ENCODE measurements at regions not wholly inside any gene's neighbourhood (a gene's known extent, or its start where the extent isn't known, plus 50 kb on each side); places are given as distances from the start of the nearest gene placed in this dataset.

GRCh38 chr5:23084815-23085214 lies 231.7 kb upstream of the CDH12 start:
- DNase-seq = no peak
- H3K27ac Mint-ChIP-seq = no peak overlapping the region
- POLR2A ChIA-PET = no interaction called here
- H3K27me3 Mint-ChIP-seq = no peaks in the 10 kb centered on the region
- no peaks in the 10 kb centered on the region for H3K9me3 Mint-ChIP-seq
- CTCF ChIA-PET = no interaction called here
- no peaks in the 10 kb centered on the region for H3K4me1 Mint-ChIP-seq
- H3K36me3 Mint-ChIP-seq (ENCODE audit: low read depth) = no peaks in the 10 kb centered on the region
- H3K4me3 Mint-ChIP-seq = no peak overlapping the region

- Mint-ChIP-seq H3K27me3 (no peaks in the 10 kb centered on the region), H3K4me3 (no peak overlapping the region), H3K9me3 (no peaks in the 10 kb centered on the region), H3K27ac (no peak overlapping the region), H3K4me1 (no peaks in the 10 kb centered on the region), H3K36me3 (ENCODE audit: low read depth) (no peaks in the 10 kb centered on the region)
- POLR2A ChIA-PET = no interaction called here
- CTCF ChIA-PET = no interaction called here
- DNase-seq = no peak
Observed at GRCh38 chr5:23072179-23072578, 219.0 kb upstream of the CDH12 start.

GRCh38 chr5:23071682-23072081 lies 218.5 kb upstream of the CDH12 start:
- ChIA-PET CTCF (no interaction called here), POLR2A (no interaction called here)
- H3K4me3 Mint-ChIP-seq = no peak overlapping the region
- no peaks in the 10 kb centered on the region for H3K4me1 Mint-ChIP-seq
- H3K9me3 Mint-ChIP-seq = no peaks in the 10 kb centered on the region
- DNase-seq = no peak
- H3K27me3 Mint-ChIP-seq = no peaks in the 10 kb centered on the region
- H3K36me3 Mint-ChIP-seq (ENCODE audit: low read depth) = no peaks in the 10 kb centered on the region
- H3K27ac Mint-ChIP-seq = no peak overlapping the region

- H3K27ac Mint-ChIP-seq = no peak overlapping the region
- H3K9me3 Mint-ChIP-seq = no peaks in the 10 kb centered on the region
- no peaks in the 10 kb centered on the region for H3K4me1 Mint-ChIP-seq
- CTCF ChIA-PET = no interaction called here
- DNase-seq = no peak
- H3K4me3 Mint-ChIP-seq = no peak overlapping the region
- H3K36me3 Mint-ChIP-seq (ENCODE audit: low read depth) = no peaks in the 10 kb centered on the region
- H3K27me3 Mint-ChIP-seq = no peaks in the 10 kb centered on the region
- POLR2A ChIA-PET = no interaction called here
Observed at GRCh38 chr5:23064710-23065109, 211.6 kb upstream of the CDH12 start.

GRCh38 chr5:23053846-23054245 lies 200.7 kb upstream of the CDH12 start:
- no peaks in the 10 kb centered on the region for H3K4me1 Mint-ChIP-seq
- no peaks in the 10 kb centered on the region for H3K9me3 Mint-ChIP-seq
- no peak overlapping the region for H3K4me3 Mint-ChIP-seq
- ChIA-PET CTCF (no interaction called here), POLR2A (no interaction called here)
- DNase-seq = no peak
- H3K27me3 Mint-ChIP-seq = no peaks in the 10 kb centered on the region
- H3K27ac Mint-ChIP-seq = no peak overlapping the region
- no peaks in the 10 kb centered on the region for H3K36me3 Mint-ChIP-seq (ENCODE audit: low read depth)

- no peaks in the 10 kb centered on the region for H3K4me1 Mint-ChIP-seq
- H3K27me3 Mint-ChIP-seq = no peaks in the 10 kb centered on the region
- H3K36me3 Mint-ChIP-seq (ENCODE audit: low read depth) = no peaks in the 10 kb centered on the region
- H3K4me3 Mint-ChIP-seq = no peak overlapping the region
- H3K9me3 Mint-ChIP-seq = no peaks in the 10 kb centered on the region
- POLR2A ChIA-PET = no interaction called here
- no peak overlapping the region for H3K27ac Mint-ChIP-seq
- CTCF ChIA-PET = interaction anchor here (0.9 kb wide), 1 partner anchor 14 kb away, joined by 4 read pairs; no protein-coding TSS in a partner anchor
- no peak for DNase-seq
Observed at GRCh38 chr5:23042226-23042625, 189.1 kb upstream of the CDH12 start.

GRCh38 chr5:23035555-23036090 lies 182.5 kb upstream of the CDH12 start:
- Mint-ChIP-seq H3K4me3 (no peak overlapping the region), H3K36me3 (ENCODE audit: low read depth) (no peaks in the 10 kb centered on the region), H3K4me1 (no peaks in the 10 kb centered on the region), H3K9me3 (no peaks in the 10 kb centered on the region), H3K27ac (no peak overlapping the region), H3K27me3 (no peaks in the 10 kb centered on the region)
- DNase-seq = no peak
- CTCF ChIA-PET = no interaction called here
- POLR2A ChIA-PET = no interaction called here

- Mint-ChIP-seq H3K27ac (no peak overlapping the region), H3K36me3 (ENCODE audit: low read depth) (no peaks in the 10 kb centered on the region)
- CTCF ChIA-PET = no interaction called here
Observed at GRCh38 chr5:23033864-23034263, 180.7 kb upstream of the CDH12 start.

GRCh38 chr5:23029290-23029689 lies 176.1 kb upstream of the CDH12 start:
- Mint-ChIP-seq H3K4me1 (no peaks in the 10 kb centered on the region), H3K4me3 (no peak overlapping the region), H3K36me3 (ENCODE audit: low read depth) (no peaks in the 10 kb centered on the region), H3K9me3 (no peaks in the 10 kb centered on the region), H3K27ac (no peak overlapping the region), H3K27me3 (no peaks in the 10 kb centered on the region)
- ChIA-PET POLR2A (no interaction called here), CTCF (no interaction called here)
- DNase-seq = no peak

More at GRCh38 chr5:23033864-23034263, 180.7 kb upstream of the CDH12 start:
- POLR2A ChIA-PET = no interaction called here
- H3K4me3 Mint-ChIP-seq = no peak overlapping the region
- DNase-seq = no peak
- no peaks in the 10 kb centered on the region for H3K4me1 Mint-ChIP-seq
- H3K27me3 Mint-ChIP-seq = no peaks in the 10 kb centered on the region
- no peaks in the 10 kb centered on the region for H3K9me3 Mint-ChIP-seq

- no peak overlapping the region for H3K4me3 Mint-ChIP-seq
- no peak for DNase-seq
- H3K4me1 Mint-ChIP-seq = no peaks in the 10 kb centered on the region
- no peaks in the 10 kb centered on the region for H3K9me3 Mint-ChIP-seq
- POLR2A ChIA-PET = no interaction called here
- CTCF ChIA-PET = interaction anchor here (0.5 to 1.3 kb wide), 3 partner anchors 9 to 13 kb away, joined by 3 to 4 read pairs (median 4); no protein-coding TSS in a partner anchor
- H3K36me3 Mint-ChIP-seq (ENCODE audit: low read depth) = no peaks in the 10 kb centered on the region
- H3K27me3 Mint-ChIP-seq = no peaks in the 10 kb centered on the region
- no peak overlapping the region for H3K27ac Mint-ChIP-seq
Observed at GRCh38 chr5:23028445-23029021, 175.4 kb upstream of the CDH12 start.

- Mint-ChIP-seq H3K27me3 (no peaks in the 10 kb centered on the region), H3K27ac (no peak overlapping the region), H3K9me3 (no peaks in the 10 kb centered on the region), H3K36me3 (ENCODE audit: low read depth) (no peaks in the 10 kb centered on the region), H3K4me1 (no peaks in the 10 kb centered on the region), H3K4me3 (no peak overlapping the region)
- ChIA-PET POLR2A (no interaction called here), CTCF (interaction anchor here (0.8 to 1.3 kb wide), 2 partner anchors 10 to 14 kb away, joined by 4 read pairs; no protein-coding TSS in a partner anchor)
- DNase-seq = no peak
Observed at GRCh38 chr5:23027830-23028229, 174.7 kb upstream of the CDH12 start.

- no peaks in the 10 kb centered on the region for H3K27me3 Mint-ChIP-seq
- ChIA-PET CTCF (no interaction called here), POLR2A (no interaction called here)
- H3K4me3 Mint-ChIP-seq = no peak overlapping the region
- DNase-seq = no peak
- no peak overlapping the region for H3K27ac Mint-ChIP-seq
- no peaks in the 10 kb centered on the region for H3K9me3 Mint-ChIP-seq
- no peaks in the 10 kb centered on the region for H3K36me3 Mint-ChIP-seq (ENCODE audit: low read depth)
- no peaks in the 10 kb centered on the region for H3K4me1 Mint-ChIP-seq
Observed at GRCh38 chr5:23027331-23027730, 174.2 kb upstream of the CDH12 start.

GRCh38 chr5:23026252-23027170 lies 173.4 kb upstream of the CDH12 start:
- Mint-ChIP-seq H3K27ac (no peak overlapping the region), H3K9me3 (no peaks in the 10 kb centered on the region), H3K36me3 (ENCODE audit: low read depth) (no peaks in the 10 kb centered on the region), H3K27me3 (no peaks in the 10 kb centered on the region), H3K4me3 (no peak overlapping the region), H3K4me1 (no peaks in the 10 kb centered on the region)
- ChIA-PET CTCF (no interaction called here), POLR2A (no interaction called here)
- DNase-seq = no peak

All from activated CD4-positive, alpha-beta T cell treated with anti-CD3 and anti-CD28 coated beads, Interleukin-2, amount 10 ng/mL, durations not matched to agents 7 days and 5 days (primary cell).